Colonic mucosa (tissue), 4 donors: ENCODE measurements at regions not wholly inside any gene's neighbourhood (a gene's known extent, or its start where the extent isn't known, plus 50 kb on each side); places are given as distances from the start of the nearest gene placed in this dataset.

Experiments used
- DNase-seq: peaks from one replicate; pipeline ENCODE4 v3.0.0-alpha.2; 2020
- H3K27ac ChIP-seq: fragments of 200-600 bp; one replicate; pipeline ENCODE4 v1.8.0; 2021
- H3K27me3 ChIP-seq: fragments of 200-600 bp; one replicate; pipeline ENCODE4 v1.8.0; 2021
- H3K36me3 ChIP-seq: fragments of 200-600 bp; one replicate; pipeline ENCODE4 v1.8.0; 2021
- H3K4me1 ChIP-seq: fragments of 200-600 bp; one replicate; pipeline ENCODE4 v1.8.0; 2021; ENCODE audit warnings: mild to moderate bottlenecking
- H3K4me3 ChIP-seq: fragments of 200-600 bp; one replicate; pipeline ENCODE4 v1.8.0; 2021
- H3K9ac ChIP-seq, 2 donors: one replicate each; pipeline ENCODE4 v1.7.0; 2013; ENCODE audit warnings: control low read depth in 2 of 2, low read depth in 2 of 2, low read length in 2 of 2
- H3K9me3 ChIP-seq: fragments of 200-600 bp; one replicate; pipeline ENCODE4 v1.8.0; 2021
- CTCF ChIP-seq: fragments of 200-600 bp; IDR thresholded peaks from one replicate; pipeline ENCODE4 v1.8.0; 2022; ENCODE audit warnings: antibody characterized with exemption, mild to moderate bottlenecking
- intact Hi-C: fragments of 100-400 bp; cut with DNase I; formaldehyde crosslinking; loops from one replicate; pipeline ENCODE4 v1.14.1; 2022
- donor health status: healthy.
- donor health status: DM: no; HTN: no; CAD: no.
- donor health status: DM: no; HTN: no; CAD: no.

DNA sequence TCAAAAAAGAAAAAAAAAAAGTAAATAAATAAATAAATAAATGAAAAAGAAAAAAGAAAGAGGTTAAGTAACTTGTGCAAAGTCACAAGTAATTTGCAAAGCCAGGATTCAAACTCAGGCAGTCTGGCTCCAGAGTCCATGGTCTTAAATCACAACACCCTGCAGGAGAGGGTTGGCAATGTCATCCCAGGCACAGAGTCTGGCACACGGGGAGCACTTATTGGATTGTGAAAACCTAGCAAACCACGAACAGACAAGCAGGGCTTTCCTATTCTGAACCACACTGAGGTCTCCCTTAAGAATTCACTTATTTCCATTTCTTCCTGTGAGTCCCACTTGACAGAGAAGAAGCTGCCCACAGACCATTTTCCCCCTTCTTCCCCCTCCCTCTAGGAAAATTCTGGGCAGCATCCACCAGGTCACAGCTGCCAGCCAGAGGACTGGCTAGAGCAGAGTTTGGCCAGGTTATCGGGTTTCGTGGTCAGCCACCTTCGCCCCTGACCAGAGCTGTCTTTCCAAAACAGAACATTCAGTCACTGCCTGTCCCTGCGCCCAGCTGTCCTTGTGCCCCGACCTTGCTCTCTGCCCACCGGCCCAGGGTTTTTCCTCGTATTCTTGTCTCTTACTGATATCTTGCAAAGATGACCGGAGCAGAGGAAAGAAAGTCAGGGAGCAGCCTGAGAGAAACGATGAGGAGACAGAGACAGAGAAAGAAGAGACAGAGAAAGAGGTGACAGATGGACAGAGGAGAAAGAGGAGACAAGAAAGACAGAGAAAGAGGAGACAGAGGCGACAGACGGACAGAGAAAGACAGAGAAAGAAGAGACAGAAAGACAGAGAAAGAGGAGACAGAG, 106.4 kb upstream of the PTPN1 start:
- Histone ChIP-seq H3K9me3 (no peaks in the 10 kb centered on the region), H3K27ac (no peak overlapping the region), H3K4me1 (no peaks in the 10 kb centered on the region), H3K9ac (no peak overlapping the region), H3K36me3 (no peaks in the 10 kb centered on the region), H3K4me3 (no peak overlapping the region), H3K27me3 (no peaks in the 10 kb centered on the region)
- DNase-seq: no peak
- intact Hi-C loops: no loop called here
- TF ChIP-seq CTCF: no peak

- Histone ChIP-seq H3K9me3 (no peaks in the 10 kb centered on the region), H3K4me1 (no peaks in the 10 kb centered on the region), H3K27ac (no peak overlapping the region), H3K27me3 (no peaks in the 10 kb centered on the region), H3K9ac (no peak overlapping the region), H3K4me3 (no peak overlapping the region), H3K36me3 (no peaks in the 10 kb centered on the region)
- TF ChIP-seq CTCF: no peak
- intact Hi-C loops: no loop called here
- DNase-seq: no peak
Measured at GRCh38 chr20:50404419-50405234, 105.6 kb upstream of the PTPN1 start.

GRCh38 chr20:50405235-50405914, 104.8 kb upstream of the PTPN1 start:
- Histone ChIP-seq H3K9me3 (no peaks in the 10 kb centered on the region), H3K9ac (no peak overlapping the region), H3K36me3 (no peaks in the 10 kb centered on the region), H3K4me1 (no peaks in the 10 kb centered on the region), H3K4me3 (no peak overlapping the region), H3K27me3 (no peaks in the 10 kb centered on the region), H3K27ac (no peak overlapping the region)
- DNase-seq: no peak
- TF ChIP-seq CTCF: no peak
- intact Hi-C loops: no loop called here

DNA sequence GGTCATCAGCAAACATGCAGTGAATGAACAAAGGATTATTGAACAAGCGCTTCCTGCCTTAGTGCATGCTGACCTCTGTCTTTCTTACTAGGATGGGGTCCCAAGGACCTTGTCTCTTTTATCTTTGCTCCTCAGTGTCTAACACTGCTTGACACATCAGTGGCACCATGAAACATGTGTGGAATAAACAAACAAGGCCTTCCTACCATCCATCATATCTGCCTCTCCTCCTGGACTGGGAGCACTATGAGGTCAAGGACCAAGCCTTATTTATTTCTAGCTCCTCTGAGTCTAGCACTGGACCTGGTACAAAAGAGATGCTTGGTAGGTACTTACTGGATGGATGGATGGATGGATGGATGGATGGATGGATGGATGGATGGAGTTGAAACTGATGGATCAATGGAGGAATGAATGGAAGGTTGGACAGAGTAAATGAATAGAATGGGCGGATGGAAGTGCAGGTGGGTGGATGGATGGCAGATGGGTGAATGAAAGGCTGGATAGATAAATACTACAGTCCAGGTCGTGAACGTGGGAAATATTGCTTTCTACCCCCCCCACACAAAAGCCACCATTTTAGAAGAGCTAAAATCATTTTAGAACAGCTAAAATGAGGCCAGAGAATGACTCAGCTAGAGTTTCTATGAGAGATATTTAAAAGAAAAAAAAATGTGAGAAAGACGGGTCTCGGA, 104.1 kb upstream of the PTPN1 start:
- DNase-seq: no peak
- intact Hi-C loops: no loop called here
- Histone ChIP-seq H3K4me3 (no peak overlapping the region), H3K27me3 (no peaks in the 10 kb centered on the region), H3K4me1 (no peaks in the 10 kb centered on the region), H3K27ac (no peak overlapping the region), H3K9me3 (no peaks in the 10 kb centered on the region), H3K36me3 (no peaks in the 10 kb centered on the region), H3K9ac (no peak overlapping the region)
- no peak for TF ChIP-seq CTCF

- TF ChIP-seq CTCF: no peak
- Histone ChIP-seq H3K9me3 (no peaks in the 10 kb centered on the region), H3K4me1 (no peaks in the 10 kb centered on the region), H3K36me3 (no peaks in the 10 kb centered on the region), H3K9ac (no peak overlapping the region), H3K27me3 (no peaks in the 10 kb centered on the region), H3K27ac (no peak overlapping the region), H3K4me3 (no peak overlapping the region)
- intact Hi-C loops: no loop called here
- no peak for DNase-seq
Measured at GRCh38 chr20:50406610-50407136, 103.5 kb upstream of the PTPN1 start.
